ENCODE measurements at regions not wholly inside any gene's neighbourhood (a gene's known extent, or its start where the extent isn't known, plus 50 kb on each side); places are given as distances from the start of the nearest gene placed in this dataset.
"Not testable (repeated sequence)": the region's sequence is repeated elsewhere in the genome, so short reads cannot be mapped to it uniquely, and the experiment has no call there.

- in situ Hi-C loops (cut with HindIII; ENCODE audit: low sequenced_read_pairs) = no loop called here
- DNase-seq (ENCODE audit: low spot score) = peak; percentile 3
These were observed 103.5 kb upstream of the TRIB2 start for GRCh38 chr2:12613137-12613835.

DNA sequence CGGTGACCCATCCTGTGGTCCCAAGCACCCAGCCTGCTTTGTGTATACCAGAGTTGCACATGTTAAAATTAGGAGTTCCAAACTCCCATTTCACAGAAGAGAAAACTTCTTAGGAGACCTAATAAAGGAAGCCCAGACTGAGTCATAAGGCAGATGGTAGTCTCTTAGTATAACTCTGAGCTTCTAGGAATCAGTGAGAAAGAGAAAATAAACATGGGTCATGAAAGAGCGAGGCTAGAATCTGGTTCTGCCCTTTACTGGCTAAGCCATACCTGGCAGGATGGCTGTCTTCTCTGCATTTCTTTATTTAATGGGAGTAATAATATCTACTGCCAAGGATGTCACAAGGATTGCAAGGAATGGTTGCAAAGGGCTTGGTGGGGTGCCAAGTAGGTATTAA lies 101.2 kb upstream of the TRIB2 start:
- DNase-seq (ENCODE audit: low spot score) = no peak
- in situ Hi-C loops (cut with HindIII; ENCODE audit: low sequenced_read_pairs) = no loop called here

DNA sequence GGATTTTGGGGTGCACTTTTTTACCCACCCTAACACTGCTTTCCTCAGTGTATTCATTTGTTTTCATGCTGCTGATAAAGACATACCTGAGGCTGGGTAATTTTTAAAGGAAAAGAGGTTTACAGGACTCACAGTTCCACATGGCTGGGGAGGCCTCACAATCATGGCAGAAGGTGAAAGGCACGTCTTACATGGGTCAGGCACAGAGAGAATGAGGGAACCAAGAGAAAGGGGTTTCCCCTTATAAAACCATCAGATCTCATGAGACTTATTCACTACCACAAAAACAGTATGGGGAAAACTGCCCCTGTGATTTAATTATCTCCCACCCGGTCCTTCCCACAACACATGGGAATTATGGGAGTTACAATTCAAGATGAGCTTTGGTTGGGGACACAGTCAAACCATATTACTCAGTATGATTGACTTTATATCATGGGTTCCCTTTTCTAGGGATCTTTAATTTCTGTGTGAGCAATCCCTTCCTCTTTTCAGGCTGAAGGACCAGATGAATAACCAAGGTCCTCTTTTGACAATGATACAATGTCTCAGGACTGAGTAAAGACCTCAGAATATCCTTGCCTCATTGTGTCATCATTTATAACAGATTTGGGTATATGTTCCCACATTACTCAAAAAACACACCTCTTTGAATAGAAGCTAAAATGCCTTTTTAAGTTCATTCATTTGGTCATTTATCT lies 100.1 kb upstream of the TRIB2 start:
- in situ Hi-C loops (cut with HindIII; ENCODE audit: low sequenced_read_pairs) = no loop called here
- DNase-seq (ENCODE audit: low spot score) = no peak

DNA sequence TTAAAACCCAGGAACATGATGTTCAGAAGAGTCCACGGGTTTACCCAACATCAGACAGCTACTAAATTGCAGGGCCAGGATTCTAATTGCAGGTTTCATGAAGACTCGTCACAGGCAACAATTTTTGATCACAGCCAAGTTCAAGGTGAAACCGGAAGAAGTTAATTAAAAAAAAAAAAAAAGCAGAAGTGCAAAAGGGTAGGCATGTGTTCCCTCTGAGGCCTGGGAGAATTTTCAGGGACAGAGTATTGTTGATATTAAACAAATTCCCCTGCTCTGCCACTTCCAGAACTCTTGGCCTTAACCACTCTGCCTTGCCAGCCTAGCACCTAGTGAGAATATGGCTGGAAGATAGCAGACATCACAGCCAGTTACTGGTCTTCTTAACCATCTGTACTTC lies 99.4 kb upstream of the TRIB2 start:
- in situ Hi-C loops (cut with HindIII; ENCODE audit: low sequenced_read_pairs) = no loop called here
- no peak for DNase-seq (ENCODE audit: low spot score)

DNA sequence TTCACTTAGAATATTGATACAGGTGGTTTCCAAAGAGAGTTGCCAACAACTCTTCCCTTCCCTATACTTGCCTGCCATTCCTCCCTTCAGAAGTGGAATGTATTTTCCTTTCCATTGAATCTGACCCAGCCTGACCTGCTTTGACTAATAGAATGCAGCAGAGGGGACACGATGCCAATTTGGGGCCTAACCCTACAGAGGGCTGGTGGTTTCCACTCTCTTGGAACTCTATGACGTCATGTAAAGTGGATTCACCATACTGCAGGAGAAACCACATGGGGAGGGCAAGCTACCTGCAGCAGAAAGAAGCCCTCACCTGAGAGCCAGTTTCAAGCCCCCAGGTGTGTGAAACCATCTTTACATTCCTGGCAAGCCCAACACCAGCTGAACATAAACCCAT lies 98.9 kb upstream of the TRIB2 start:
- no peak for DNase-seq (ENCODE audit: low spot score)
- in situ Hi-C loops (cut with HindIII; ENCODE audit: low sequenced_read_pairs) = no loop called here

DNA sequence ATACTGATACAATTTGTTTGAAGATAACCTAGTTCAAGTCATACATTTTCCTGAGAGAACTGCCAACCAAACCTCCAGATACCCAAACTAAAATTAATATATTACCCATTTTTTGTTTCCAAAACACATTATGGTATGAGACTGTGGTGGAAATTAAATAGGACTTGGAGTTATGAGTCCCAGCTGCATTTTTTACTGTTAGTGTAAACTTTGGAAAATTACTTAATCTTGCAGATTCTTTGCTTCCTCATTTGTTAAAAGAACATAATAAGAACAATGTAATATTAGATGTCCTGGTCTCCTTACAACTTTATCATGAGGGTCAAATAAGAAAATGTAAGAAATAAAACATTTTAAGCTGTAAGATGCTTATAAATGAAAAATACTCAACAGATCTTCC lies 98.2 kb upstream of the TRIB2 start:
- DNase-seq (ENCODE audit: low spot score) = no peak
- in situ Hi-C loops (cut with HindIII; ENCODE audit: low sequenced_read_pairs) = no loop called here

DNA sequence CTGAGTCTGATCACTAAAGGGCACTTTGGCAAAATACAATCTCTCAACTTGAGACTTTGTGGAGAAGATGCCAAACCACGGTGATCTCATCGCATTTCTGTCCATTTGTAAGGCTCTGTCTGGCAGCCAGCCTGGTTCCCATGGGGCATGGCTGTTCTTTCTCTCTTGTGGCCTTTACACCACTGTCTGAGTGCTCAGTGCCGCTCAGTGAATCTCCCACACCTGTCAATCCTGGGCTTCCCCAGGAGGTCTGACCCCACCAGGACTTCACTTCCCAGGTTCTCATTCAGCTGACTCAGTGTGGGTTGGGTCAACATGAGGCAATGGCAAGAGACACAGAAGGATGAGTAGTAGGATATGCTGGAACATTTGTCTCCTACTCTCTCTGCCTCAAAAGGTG lies 96.8 kb upstream of the TRIB2 start:
- DNase-seq (ENCODE audit: low spot score) = no peak
- in situ Hi-C loops (cut with HindIII; ENCODE audit: low sequenced_read_pairs) = no loop called here

GRCh38 chr2:12620759-12621158 lies 96.0 kb upstream of the TRIB2 start:
- DNase-seq (ENCODE audit: low spot score) = no peak
- in situ Hi-C loops (cut with HindIII; ENCODE audit: low sequenced_read_pairs) = no loop called here

DNA sequence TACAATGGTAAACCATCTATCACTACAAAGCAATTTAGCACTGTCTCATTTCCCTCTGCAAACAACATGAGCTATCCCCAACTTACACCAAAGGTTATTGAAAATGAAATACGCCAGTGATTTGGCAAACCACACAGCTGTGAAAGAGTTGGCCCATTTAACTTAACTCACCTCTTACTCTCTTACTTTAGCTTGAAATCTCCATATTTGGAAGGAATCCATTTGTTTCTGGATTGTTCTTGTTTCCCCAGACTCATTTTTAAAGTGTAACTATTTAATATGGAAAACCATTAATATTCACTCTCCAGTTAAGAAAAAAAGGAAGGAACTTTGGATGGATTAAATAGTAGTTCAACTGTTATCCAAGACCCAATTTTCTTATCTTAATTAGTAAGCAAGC lies 93.7 kb upstream of the TRIB2 start:
- no peak for DNase-seq (ENCODE audit: low spot score)
- in situ Hi-C loops (cut with HindIII; ENCODE audit: low sequenced_read_pairs) = no loop called here

GRCh38 chr2:12624384-12624783 lies 92.4 kb upstream of the TRIB2 start:
- no peak for DNase-seq (ENCODE audit: low spot score)
- in situ Hi-C loops (cut with HindIII; ENCODE audit: low sequenced_read_pairs) = no loop called here

GRCh38 chr2:12624905-12625598 lies 91.7 kb upstream of the TRIB2 start:
- DNase-seq (ENCODE audit: low spot score) = no peak
- in situ Hi-C loops (cut with HindIII; ENCODE audit: low sequenced_read_pairs) = no loop called here

- DNase-seq (ENCODE audit: low spot score); in situ Hi-C loops (cut with HindIII; ENCODE audit: low sequenced_read_pairs): not testable (repeated sequence)
These were observed 88.2 kb upstream of the TRIB2 start for GRCh38 chr2:12628541-12628940.

DNA sequence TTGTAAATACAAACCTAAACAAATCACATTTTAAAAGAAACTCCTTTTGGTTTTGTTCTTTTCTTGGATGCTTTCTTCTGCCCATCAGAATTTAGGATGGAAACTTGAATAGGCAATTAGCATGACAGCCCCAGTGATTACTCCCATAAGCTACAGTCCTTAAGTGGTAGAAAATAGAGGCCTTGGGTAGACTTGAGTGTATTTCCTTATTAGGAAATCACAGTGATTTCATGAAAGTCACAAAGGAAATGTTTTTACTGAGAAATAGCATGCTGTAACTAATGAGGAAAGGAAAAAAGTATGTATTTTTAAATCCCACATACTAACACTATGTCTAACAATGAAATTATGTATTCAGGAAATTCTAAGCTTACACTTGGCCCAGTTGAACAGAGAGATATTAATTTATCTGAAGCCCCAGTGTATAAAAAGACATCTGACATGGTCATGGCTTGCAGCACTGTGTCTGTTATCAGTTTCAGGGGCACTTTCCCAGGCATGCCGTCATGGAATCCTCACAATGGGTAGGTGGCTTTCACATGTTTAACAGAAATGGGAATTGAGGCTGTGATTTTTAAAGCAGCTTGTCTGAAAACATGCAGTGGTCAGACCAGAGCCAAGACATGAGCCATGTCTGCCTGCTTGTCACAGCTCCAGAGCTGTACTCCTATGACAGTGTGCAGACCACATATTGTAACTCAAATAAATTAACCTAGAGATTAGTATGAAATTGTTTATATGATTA lies 79.7 kb upstream of the TRIB2 start:
- in situ Hi-C loops (cut with HindIII; ENCODE audit: low sequenced_read_pairs) = no loop called here
- no peak for DNase-seq (ENCODE audit: low spot score)

DNA sequence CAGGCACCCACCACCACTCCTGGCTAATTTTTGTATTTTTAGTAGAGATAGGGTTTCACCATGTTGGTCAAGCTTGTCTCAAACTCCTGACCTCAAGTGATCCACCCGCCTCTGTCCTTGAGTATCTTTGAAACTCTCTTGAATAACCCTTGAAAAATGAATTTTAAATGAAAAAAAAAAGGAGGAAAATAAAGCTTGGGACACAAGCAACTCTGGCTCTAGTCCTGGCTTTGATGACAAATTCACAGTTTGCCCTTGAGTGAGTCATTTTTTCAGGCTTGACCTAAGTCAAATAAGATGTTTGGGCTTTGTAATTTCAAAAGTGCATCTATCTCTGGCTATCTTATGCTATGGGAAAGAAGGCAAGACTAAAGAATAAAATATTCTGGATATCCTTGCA lies 79.0 kb upstream of the TRIB2 start:
- DNase-seq (ENCODE audit: low spot score) = no peak
- in situ Hi-C loops (cut with HindIII; ENCODE audit: low sequenced_read_pairs) = no loop called here

- in situ Hi-C loops (cut with HindIII; ENCODE audit: low sequenced_read_pairs) = no loop called here
- DNase-seq (ENCODE audit: low spot score) = no peak
These were observed 75.3 kb upstream of the TRIB2 start for GRCh38 chr2:12641441-12641840.

GRCh38 chr2:12642332-12642731 lies 74.4 kb upstream of the TRIB2 start:
- DNase-seq (ENCODE audit: low spot score) = no peak
- in situ Hi-C loops (cut with HindIII; ENCODE audit: low sequenced_read_pairs) = no loop called here

GRCh38 chr2:12642859-12643258 lies 73.9 kb upstream of the TRIB2 start:
- in situ Hi-C loops (cut with HindIII; ENCODE audit: low sequenced_read_pairs) = no loop called here
- no peak for DNase-seq (ENCODE audit: low spot score)

GRCh38 chr2:12649602-12650400 lies 66.9 kb upstream of the TRIB2 start:
- in situ Hi-C loops (cut with HindIII; ENCODE audit: low sequenced_read_pairs) = no loop called here
- DNase-seq (ENCODE audit: low spot score) = peak; percentile 11

DNA sequence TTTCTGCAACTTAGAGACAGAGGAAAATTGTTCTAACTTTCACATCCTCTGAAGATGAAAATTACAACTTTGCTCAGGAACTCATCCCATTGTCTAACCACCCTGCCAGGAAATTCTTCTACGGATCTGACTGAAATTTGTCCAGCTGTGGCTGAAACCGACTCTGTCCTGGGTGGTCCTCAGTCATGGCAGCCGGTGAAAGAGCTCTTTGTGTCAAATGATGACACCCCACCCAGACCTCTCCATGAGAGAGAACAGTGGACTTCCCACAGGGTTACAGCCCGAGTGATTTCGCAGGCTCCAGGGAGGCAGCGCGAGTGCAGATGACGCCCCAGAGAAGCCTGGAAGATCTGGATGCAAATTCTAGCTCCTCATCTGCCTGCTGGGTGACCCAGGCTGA lies 65.1 kb upstream of the TRIB2 start:
- DNase-seq (ENCODE audit: low spot score) = no peak
- in situ Hi-C loops (cut with HindIII; ENCODE audit: low sequenced_read_pairs) = no loop called here

Measured in G401 (cell line).